HG03103 (cell line): ENCODE measurements at regions not wholly inside any gene's neighbourhood (a gene's known extent, or its start where the extent isn't known, plus 50 kb on each side); places are given as distances from the start of the nearest gene placed in this dataset.
A peak's percentile ranks its signal among the peaks of the same experiment; 100 is the strongest.

Source experiments
- ATAC-seq: cut with Tn5 transposase; IDR thresholded peaks from one replicate; pipeline ENCODE4 v1.9.1; 2021; ENCODE audit warnings: low read depth; ENCODE audit not compliant: unreplicated experiment

GRCh38 chr6:169961772-169962561, 210.5 kb downstream of the ERMARD start:
- ATAC-seq: no peak

GRCh38 chr6:169960886-169961611, 209.6 kb downstream of the ERMARD start:
- ATAC-seq: no peak

- ATAC-seq: no peak
Observed at GRCh38 chr6:169960521-169960885, 209.1 kb downstream of the ERMARD start.

DNA sequence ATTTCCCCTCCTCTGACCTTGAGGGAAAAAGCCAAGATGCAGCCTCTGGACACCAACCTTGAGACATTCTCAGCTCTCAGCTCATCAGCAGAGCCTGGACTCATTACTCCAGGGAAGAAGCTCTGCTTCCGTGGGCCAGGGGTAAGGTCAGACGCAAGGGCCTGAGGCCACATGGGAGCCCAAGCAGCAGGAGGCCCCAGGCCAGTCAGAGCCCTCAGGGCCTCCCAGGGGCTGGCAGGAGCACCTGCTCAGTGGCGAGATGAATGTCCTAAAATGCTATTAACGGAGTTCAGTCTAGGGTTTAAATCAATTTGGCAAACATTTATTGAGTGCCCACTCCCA, 208.6 kb downstream of the ERMARD start:
- ATAC-seq: no peak

GRCh38 chr6:169959136-169960002, 207.9 kb downstream of the ERMARD start:
- ATAC-seq: peak; percentile 71

GRCh38 chr6:169958510-169958909, 207.1 kb downstream of the ERMARD start:
- ATAC-seq: no peak

- no peak for ATAC-seq
Observed at GRCh38 chr6:169957351-169957963, 206.0 kb downstream of the ERMARD start.

DNA sequence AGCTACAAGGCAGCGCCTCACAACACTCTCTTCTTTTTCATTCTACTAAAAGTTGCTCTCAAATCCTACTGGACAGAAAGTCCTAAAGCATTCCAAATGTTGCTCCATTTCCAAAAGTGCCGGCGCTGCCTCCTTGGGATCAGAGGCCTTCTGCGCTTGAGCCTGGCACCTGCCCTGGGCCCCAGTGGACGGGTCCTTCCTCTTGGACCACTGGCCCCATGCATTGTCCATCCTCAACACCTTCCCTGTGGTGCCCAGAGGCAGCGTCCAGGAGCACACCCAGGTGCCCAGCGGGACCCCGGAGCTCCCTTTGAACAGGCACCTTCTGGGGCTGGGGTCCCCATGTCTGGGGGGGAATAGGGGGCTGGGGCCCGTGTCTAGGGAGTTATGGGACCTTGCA, 205.2 kb downstream of the ERMARD start:
- no peak for ATAC-seq

DNA sequence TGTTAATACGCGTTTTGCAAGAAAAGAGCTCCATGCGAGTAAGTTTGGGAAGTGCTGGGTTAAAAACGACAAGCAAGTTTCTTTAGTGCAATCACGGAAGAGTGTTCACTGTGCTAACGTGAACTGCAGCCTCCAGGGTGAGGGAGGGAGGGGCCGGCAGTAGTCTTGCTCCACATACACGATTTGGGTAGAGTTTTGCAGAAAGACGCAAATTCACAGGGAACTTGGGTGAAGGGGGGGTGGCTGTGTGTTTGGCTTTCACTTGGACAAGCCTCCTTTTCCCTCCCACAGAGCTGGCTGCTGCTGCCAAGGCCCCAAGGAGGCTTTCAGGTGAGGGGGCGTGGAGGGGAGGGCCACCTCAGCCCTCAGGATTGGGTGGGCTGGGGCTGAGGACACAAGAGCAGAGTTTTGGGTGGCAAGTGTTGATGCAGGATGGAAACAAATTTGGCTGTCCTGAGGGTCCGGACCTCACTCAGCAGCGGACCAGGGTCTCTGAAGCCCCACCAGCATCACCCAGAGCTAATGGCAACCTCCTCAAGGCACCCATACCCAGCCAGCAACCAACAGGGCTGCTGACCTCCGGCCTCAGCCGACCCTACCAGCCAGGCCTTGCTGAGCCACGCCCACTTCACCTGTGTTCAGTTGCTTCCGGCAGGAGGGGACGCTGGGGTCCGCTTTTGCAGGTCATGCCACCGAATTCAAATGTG, 204.5 kb downstream of the ERMARD start:
- no peak for ATAC-seq

GRCh38 chr6:169954977-169955376, 203.6 kb downstream of the ERMARD start:
- ATAC-seq: no peak

- no peak for ATAC-seq
Observed at GRCh38 chr6:169953686-169954085, 202.3 kb downstream of the ERMARD start.

GRCh38 chr6:169950558-169950957, 199.1 kb downstream of the ERMARD start:
- no peak for ATAC-seq

GRCh38 chr6:169949511-169950097, 198.2 kb downstream of the ERMARD start:
- no peak for ATAC-seq

- ATAC-seq: no peak
Observed at GRCh38 chr6:169946971-169947370, 195.5 kb downstream of the ERMARD start.

- ATAC-seq: no peak
Observed at GRCh38 chr6:169945117-169945516, 193.7 kb downstream of the ERMARD start.

GRCh38 chr6:169944415-169944814, 193.0 kb downstream of the ERMARD start:
- ATAC-seq: no peak

DNA sequence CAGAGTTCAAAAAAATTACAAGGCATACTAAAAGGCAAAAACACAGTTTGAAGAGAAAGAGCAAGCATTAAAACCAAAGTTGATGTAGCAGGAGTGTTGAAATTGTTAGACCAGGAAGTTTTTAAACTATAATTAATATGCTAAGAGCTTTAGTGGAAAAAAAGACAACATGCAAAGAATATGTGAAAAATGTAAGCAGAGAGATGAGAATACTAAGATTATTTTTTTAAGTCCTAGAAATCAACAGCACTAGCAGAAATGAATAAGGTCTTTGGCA, 192.6 kb downstream of the ERMARD start:
- no peak for ATAC-seq

DNA sequence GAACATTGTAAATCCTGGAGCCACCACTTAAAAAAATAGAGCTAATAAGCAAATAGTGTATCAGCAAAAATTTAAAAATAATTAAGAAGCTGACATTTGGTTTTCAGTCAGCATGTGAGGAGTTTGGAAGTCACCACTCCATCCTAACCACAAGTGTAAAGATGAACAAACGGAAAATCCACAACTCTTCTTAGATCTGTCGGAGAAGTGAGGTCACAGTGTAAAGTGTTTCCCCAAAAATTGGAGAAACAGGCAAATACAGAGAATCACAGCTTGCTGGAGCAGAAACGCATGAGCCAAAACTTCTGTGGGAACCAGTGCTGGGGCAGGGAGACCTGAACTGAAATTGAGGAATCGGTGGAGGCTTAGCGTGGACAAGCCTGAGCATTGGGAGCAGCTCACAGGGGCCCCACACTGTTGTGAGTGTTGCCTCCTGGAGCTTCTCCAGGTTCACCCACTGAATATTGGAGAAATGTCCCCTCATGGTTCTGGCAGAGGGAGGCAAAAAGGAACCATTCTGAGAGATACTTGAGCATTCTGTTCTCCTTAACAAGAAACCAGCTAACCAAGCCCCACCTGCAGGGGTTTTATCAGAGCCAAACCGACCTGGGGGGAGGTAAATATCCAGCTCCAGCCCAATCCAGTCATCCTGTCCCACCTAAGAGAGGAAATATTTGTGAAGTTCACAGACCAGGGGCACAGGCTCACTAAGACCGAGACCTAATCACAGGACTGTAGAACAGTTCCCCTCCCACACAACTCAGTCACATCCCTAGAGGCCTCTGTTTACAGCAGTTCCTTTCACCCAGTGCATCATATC, 192.0 kb downstream of the ERMARD start:
- ATAC-seq: no peak

DNA sequence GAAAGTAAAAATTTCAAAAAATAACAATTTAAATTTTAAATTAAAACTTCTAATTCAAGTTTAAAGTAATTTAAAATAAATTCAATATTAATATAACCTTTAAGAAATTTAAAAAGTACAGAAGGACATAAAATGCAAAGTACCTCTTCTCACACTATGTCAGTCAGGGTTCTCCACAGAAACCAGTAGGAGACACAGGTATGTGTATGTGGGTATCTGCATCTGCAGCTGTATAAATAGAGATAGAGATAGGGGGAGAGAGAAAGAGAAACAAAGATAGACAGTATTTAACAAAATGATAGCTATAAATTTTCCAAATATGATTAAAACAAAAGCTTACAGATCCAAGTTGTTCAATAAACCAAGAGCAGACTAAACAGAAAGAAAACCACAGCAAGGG, 190.8 kb downstream of the ERMARD start:
- ATAC-seq: no peak
